OCI-LY7 (cell line): ENCODE measurements at regions not wholly inside any gene's neighbourhood (a gene's known extent, or its start where the extent isn't known, plus 50 kb on each side); places are given as distances from the start of the nearest gene placed in this dataset.

Source experiments
- EZH2phosphoT487 ChIP-seq: fragments of 200-600 bp; sonication (generic); IDR thresholded peaks from 2 replicates; pipeline ENCODE4 v1.6.1; 2018; ENCODE audit warnings: low read depth, borderline replicate concordance, mild to moderate bottlenecking, mixed run types, antibody characterized with exemption, low read length, moderate library complexity, mixed read lengths
- TF ChIP-seq, protein P1 (sequence below): fragments of 200-600 bp; sonication (generic); conservative IDR thresholded peaks from 2 replicates; pipeline ENCODE4 v1.5.1; 2014; ENCODE audit warnings: mild to moderate bottlenecking, antibody characterized with exemption, low read length, moderate library complexity, mixed read lengths

- TF ChIP-seq, protein P1, sequence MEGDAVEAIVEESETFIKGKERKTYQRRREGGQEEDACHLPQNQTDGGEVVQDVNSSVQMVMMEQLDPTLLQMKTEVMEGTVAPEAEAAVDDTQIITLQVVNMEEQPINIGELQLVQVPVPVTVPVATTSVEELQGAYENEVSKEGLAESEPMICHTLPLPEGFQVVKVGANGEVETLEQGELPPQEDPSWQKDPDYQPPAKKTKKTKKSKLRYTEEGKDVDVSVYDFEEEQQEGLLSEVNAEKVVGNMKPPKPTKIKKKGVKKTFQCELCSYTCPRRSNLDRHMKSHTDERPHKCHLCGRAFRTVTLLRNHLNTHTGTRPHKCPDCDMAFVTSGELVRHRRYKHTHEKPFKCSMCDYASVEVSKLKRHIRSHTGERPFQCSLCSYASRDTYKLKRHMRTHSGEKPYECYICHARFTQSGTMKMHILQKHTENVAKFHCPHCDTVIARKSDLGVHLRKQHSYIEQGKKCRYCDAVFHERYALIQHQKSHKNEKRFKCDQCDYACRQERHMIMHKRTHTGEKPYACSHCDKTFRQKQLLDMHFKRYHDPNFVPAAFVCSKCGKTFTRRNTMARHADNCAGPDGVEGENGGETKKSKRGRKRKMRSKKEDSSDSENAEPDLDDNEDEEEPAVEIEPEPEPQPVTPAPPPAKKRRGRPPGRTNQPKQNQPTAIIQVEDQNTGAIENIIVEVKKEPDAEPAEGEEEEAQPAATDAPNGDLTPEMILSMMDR: no peak
- no peak for TF ChIP-seq EZH2phosphoT487
These were observed 479.8 kb downstream of the BCAT1 start for GRCh38 chr12:24469089-24469488.
